ENCODE measurements at regions not wholly inside any gene's neighbourhood (a gene's known extent, or its start where the extent isn't known, plus 50 kb on each side); places are given as distances from the start of the nearest gene placed in this dataset.
A peak's percentile ranks its signal among the peaks of the same experiment; 100 is the strongest.

GRCh38 chr5:179406031-179406961 lies 61.0 kb upstream of the ADAMTS2 start:
- Histone ChIP-seq H3K36me3 (replicated peaks in 1 of 2; ENCODE audit: insufficient read depth in 1 of 2, low read depth in 2 of 2) (no peaks in the 10 kb centered on the region), H3K27me3 (no peaks in the 10 kb centered on the region), H3K4me3 (no peak overlapping the region), H3K9me3 (peaks cover 0 to 4% (median 0%) of the 10 kb centered on the region in 3 donors), H3K27ac (no peak overlapping the region), H3K4me1 (no peaks in the 10 kb centered on the region)
- 54 to 72% methylated on average over 11 to 17 of the region's 18 CpGs for WGBS, 2 donors
- peak in 2 of 4 donors; percentile 31 to 37 for DNase-seq
- no peak for ATAC-seq
- intact Hi-C loops (cut with DNase I), result no loop called here
- TF ChIP-seq CTCF (IDR thresholded peaks at IDR 0.05) (no peak), POLR2A (IDR thresholded peaks at IDR 0.05) (no peak)

DNA sequence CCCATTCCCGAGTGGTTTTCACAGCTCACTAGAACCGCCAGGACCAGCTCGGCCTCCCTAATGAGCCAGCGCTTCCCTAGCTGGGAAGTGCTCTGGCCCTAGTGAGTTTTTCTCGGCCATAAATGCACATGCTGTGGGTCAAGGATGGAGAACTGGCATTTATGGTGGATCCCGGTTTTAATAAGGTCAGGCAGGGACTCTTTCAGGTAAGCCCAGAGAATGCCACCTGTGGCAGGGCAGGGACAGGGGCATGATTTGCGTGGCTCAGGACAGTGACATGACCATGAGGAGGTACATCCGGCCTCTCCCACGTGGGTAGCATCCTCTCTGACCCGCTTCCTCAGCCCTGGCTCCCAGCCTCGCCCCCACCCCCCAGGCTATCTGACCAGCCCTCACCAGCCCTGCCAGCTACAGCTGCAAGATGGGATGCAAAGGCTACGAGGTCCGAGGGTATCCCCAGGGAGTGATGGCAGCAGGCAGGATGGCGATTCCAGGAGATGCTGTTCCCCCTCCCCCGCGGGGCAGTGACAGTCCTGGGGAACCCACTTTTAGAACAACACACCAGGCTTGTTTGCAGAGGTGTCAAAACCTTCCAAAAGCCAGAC lies 60.3 kb upstream of the ADAMTS2 start:
- Histone ChIP-seq H3K4me1 (no peaks in the 10 kb centered on the region), H3K4me3 (no peak overlapping the region), H3K27ac (no peak overlapping the region), H3K36me3 (replicated peaks in 1 of 2; ENCODE audit: insufficient read depth in 1 of 2, low read depth in 2 of 2) (no peaks in the 10 kb centered on the region), H3K27me3 (no peaks in the 10 kb centered on the region), H3K9me3 (peaks cover 0 to 9% (median 0%) of the 10 kb centered on the region in 3 donors)
- no peak for TF ChIP-seq POLR2A (IDR thresholded peaks at IDR 0.05)
- TF ChIP-seq CTCF (IDR thresholded peaks at IDR 0.05), result no peak
- intact Hi-C loops (cut with DNase I), result no loop called here
- DNase-seq, result no peak
- WGBS, 2 donors, result 82 to 86% methylated on average over 7 to 16 of the region's 16 CpGs
- ATAC-seq, result no peak

- ATAC-seq, result no peak
- no peak overlapping the region for H3K27ac ChIP-seq
- H3K27me3 ChIP-seq, result no peaks in the 10 kb centered on the region
- H3K4me3 ChIP-seq, result no peak overlapping the region
- H3K9me3 ChIP-seq, result peaks cover 0 to 14% (median 0%) of the 10 kb centered on the region in 3 donors
- no peak for DNase-seq
- 57 to 59% methylated on average over 2 of the region's 2 CpGs for WGBS, 2 donors
- intact Hi-C loops (cut with DNase I), result no loop called here
- no peaks in the 10 kb centered on the region for H3K4me1 ChIP-seq
- H3K36me3 ChIP-seq (replicated peaks in 1 of 2; ENCODE audit: insufficient read depth in 1 of 2, low read depth in 2 of 2), result no peaks in the 10 kb centered on the region
- TF ChIP-seq POLR2A (IDR thresholded peaks at IDR 0.05) (no peak), CTCF (IDR thresholded peaks at IDR 0.05) (no peak)
Observed at GRCh38 chr5:179405054-179405416, 59.8 kb upstream of the ADAMTS2 start.

- peak in 3 of 7 experiments; percentile 2 to 18 (median 7) for TF ChIP-seq CTCF (IDR thresholded peaks at IDR 0.05)
- no peak for TF ChIP-seq POLR2A (IDR thresholded peaks at IDR 0.05)
- no peaks in the 10 kb centered on the region for H3K36me3 ChIP-seq (replicated peaks in 1 of 2; ENCODE audit: insufficient read depth in 1 of 2, low read depth in 2 of 2)
- ATAC-seq (no peak), DNase-seq (peak in 2 of 4 donors; percentile 14 to 30)
- no peaks in the 10 kb centered on the region for H3K4me1 ChIP-seq
- no peak overlapping the region for H3K4me3 ChIP-seq
- H3K27ac ChIP-seq, result no peak overlapping the region
- 64 to 73% methylated on average over 5 to 6 of the region's 6 CpGs for WGBS, 2 donors
- no peaks in the 10 kb centered on the region for H3K27me3 ChIP-seq
- intact Hi-C loops (cut with DNase I), result no loop called here
- H3K9me3 ChIP-seq, result peaks cover 0 to 16% (median 0%) of the 10 kb centered on the region in 3 donors
Observed at GRCh38 chr5:179404321-179405053, 59.2 kb upstream of the ADAMTS2 start.
